ENCODE measurements at regions not wholly inside any gene's neighbourhood (a gene's known extent, or its start where the extent isn't known, plus 50 kb on each side); places are given as distances from the start of the nearest gene placed in this dataset.

DNA sequence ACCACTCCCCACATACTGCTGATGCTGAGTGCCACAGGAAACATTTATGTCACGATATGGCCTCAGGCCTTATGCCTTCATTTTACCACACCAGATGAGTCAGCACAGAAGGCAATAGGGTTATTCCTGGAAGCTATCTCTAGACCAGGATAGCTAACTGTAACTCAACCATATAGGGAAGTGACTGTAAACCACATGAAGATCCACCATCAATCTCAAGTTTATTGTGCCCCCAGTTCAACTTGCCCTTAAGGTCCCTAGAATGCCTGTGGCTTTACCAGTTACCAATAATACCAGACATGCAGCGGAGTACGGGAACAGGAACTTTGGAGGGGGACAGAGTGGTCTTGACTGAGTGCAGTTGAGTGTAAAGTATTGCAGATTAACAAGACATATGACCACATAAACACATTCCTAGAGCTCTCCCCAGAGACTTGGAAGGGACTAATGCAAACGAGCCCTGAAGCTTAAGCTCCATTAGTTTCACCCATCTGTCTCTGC, 180.9 kb downstream of the KIF18A start:
- CTCF ChIA-PET = no interaction called here

DNA sequence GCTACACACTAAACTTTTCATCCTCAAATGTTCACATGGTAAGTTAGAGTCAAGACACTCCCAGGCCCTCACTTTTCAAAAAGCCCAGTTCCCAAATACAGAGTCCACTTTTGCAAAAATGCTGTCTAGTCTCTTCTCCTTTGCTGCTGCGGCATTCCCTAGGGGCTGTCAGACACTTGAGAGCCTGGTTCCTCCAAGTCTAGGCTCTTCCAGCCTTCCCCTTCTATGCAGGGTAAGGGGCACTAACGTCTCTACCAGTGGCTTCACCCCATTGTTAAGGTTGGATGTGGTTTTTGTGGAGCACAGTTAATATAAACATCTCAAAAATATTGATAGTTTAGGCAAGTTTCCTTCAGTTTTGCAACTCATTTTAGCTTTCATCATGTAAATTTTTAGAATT, 181.5 kb downstream of the KIF18A start:
- DNase-seq (ENCODE audit: extremely low spot score) = no peak
- TF ChIP-seq BHLHE40 (IDR thresholded peaks at IDR 0.05; ENCODE audit: borderline replicate concordance) (no peak), SP1 (IDR thresholded peaks at IDR 0.05) (no peak), ARNT (IDR thresholded peaks at IDR 0.05) (no peak), FOXM1 (IDR thresholded peaks at IDR 0.05; ENCODE audit: borderline replicate concordance) (no peak), ZNF384 (IDR thresholded peaks at IDR 0.05) (no peak), LEF1 (IDR thresholded peaks at IDR 0.05; ENCODE audit: borderline replicate concordance) (no peak), CTBP1 (IDR thresholded peaks at IDR 0.05; ENCODE audit: borderline replicate concordance) (no peak), HDGF (IDR thresholded peaks at IDR 0.05; ENCODE audit: borderline replicate concordance) (no peak)
- TF ChIP-seq, protein P1, sequence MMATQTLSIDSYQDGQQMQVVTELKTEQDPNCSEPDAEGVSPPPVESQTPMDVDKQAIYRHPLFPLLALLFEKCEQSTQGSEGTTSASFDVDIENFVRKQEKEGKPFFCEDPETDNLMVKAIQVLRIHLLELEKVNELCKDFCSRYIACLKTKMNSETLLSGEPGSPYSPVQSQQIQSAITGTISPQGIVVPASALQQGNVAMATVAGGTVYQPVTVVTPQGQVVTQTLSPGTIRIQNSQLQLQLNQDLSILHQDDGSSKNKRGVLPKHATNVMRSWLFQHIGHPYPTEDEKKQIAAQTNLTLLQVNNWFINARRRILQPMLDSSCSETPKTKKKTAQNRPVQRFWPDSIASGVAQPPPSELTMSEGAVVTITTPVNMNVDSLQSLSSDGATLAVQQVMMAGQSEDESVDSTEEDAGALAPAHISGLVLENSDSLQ (IDR thresholded peaks at IDR 0.05) = no peak
- ChIA-PET POLR2A (interaction anchor here (0.5 kb wide), 1 partner anchor 16 kb away, joined by 3 read pairs; no protein-coding TSS in a partner anchor), CTCF (no interaction called here)

More for the DNA sequence above, 180.9 kb downstream of the KIF18A start:
- TF ChIP-seq SUZ12 (IDR thresholded peaks at IDR 0.05) = no peak
- no peak for TF ChIP-seq BHLHE40 (IDR thresholded peaks at IDR 0.05; ENCODE audit: borderline replicate concordance)
- TF ChIP-seq FOXA1 (IDR thresholded peaks at IDR 0.05) = no peak
- TF ChIP-seq HDGF (IDR thresholded peaks at IDR 0.05; ENCODE audit: borderline replicate concordance) = no peak
- no peak for TF ChIP-seq ELF4 (IDR thresholded peaks at IDR 0.05)
- TF ChIP-seq ARNT (IDR thresholded peaks at IDR 0.05) = no peak
- TF ChIP-seq CTBP1 (IDR thresholded peaks at IDR 0.05; ENCODE audit: borderline replicate concordance) = no peak
- TF ChIP-seq FOXK2 (IDR thresholded peaks at IDR 0.05) = no peak
- TF ChIP-seq TARDBP (IDR thresholded peaks at IDR 0.05) = no peak
- no peak for TF ChIP-seq SP1 (IDR thresholded peaks at IDR 0.05)
- no peak for TF ChIP-seq LEF1 (IDR thresholded peaks at IDR 0.05; ENCODE audit: borderline replicate concordance)
- TF ChIP-seq, protein P1 (IDR thresholded peaks at IDR 0.05) = no peak
- no peak for TF ChIP-seq ZNF384 (IDR thresholded peaks at IDR 0.05)
- no peak for TF ChIP-seq NFRKB (IDR thresholded peaks at IDR 0.05)
- no peak for TF ChIP-seq FOXM1 (IDR thresholded peaks at IDR 0.05; ENCODE audit: borderline replicate concordance)
- TF ChIP-seq L3MBTL2 (conservative IDR thresholded peaks at IDR 0.05) = no peak
- POLR2A ChIA-PET = interaction anchor here (0.5 kb wide), 1 partner anchor 17 kb away, joined by 3 read pairs; no protein-coding TSS in a partner anchor
- DNase-seq (ENCODE audit: extremely low spot score) = no peak

DNA sequence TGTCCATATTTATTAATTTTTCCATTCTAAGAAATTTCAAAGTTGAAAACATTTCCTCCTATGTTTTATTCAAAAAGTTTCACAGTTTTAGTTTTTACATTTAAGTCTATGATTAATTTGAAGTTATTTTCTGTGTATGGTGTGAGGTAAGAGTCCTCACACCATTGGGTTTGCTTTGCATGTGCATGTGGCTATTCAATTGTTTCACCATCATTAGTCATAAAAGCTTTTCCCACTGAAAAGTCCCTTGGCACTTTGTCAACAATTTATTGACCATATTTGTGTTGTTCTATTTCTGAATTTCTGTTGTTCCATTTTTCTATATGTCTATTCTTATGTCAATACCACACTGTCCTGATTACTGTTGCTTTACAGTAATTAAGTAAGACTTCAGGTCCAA, 186.5 kb downstream of the KIF18A start:
- no peak for DNase-seq (ENCODE audit: extremely low spot score)
- no peak for TF ChIP-seq BHLHE40 (IDR thresholded peaks at IDR 0.05; ENCODE audit: borderline replicate concordance)
- ChIA-PET CTCF (no interaction called here), POLR2A (no interaction called here)

DNA sequence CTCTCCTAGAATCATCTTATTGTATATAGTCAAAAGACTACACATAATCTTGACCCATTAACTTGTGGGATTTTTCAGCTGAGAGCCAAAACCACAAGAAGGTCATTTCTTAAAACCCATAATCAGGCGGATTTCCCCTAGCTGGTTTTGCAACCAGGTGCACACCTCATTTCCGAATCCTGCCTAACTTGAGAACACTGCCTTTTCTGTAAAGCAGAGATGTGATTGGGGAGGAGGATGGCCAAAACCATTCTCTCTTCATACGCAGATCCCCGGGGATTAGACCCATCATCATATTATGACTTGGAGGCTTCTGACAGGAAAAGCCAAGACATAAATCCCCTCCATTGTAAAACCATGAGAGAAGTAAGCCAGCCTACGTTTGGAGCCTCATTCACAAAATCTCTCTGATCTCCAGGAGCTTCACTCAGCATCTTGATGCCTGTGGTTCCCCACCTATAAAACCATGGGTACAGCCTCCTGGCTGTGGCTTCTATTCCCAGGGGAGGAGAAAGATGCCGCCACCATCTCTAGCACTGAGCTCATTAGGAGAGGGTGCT, 191.3 kb downstream of the KIF18A start:
- DNase-seq (ENCODE audit: extremely low spot score) = no peak
- no peak for TF ChIP-seq HDGF (IDR thresholded peaks at IDR 0.05; ENCODE audit: borderline replicate concordance)
- no peak for TF ChIP-seq LEF1 (IDR thresholded peaks at IDR 0.05; ENCODE audit: borderline replicate concordance)
- ChIA-PET POLR2A (no interaction called here), CTCF (no interaction called here)

DNA sequence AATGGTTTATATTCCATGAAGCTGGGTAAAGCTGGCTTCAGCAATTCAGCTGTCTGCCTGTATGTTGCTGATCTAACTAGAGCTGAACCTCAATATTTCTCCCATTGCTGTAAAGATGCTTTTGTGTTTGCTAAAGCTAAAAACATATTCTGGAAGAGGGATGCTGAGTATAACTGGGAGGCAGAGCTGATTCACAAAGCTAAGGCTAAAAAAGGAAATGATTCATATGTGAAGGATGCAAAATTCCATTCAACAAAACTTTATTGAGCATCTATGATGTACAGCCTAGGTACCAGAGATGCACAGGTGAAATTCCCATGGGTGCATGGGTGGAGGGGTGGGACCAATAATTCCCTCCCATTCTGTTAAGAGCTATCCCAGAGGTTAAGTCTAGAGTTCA, 193.9 kb downstream of the KIF18A start:
- DNase-seq (ENCODE audit: extremely low spot score) = no peak
- ChIA-PET POLR2A (no interaction called here), CTCF (interaction anchor here (1.1 kb wide), 1 partner anchor 215 kb away, joined by 5 read pairs; no protein-coding TSS in a partner anchor)
- TF ChIP-seq CTBP1 (IDR thresholded peaks at IDR 0.05; ENCODE audit: borderline replicate concordance) (no peak), SUZ12 (IDR thresholded peaks at IDR 0.05) (no peak), HDGF (IDR thresholded peaks at IDR 0.05; ENCODE audit: borderline replicate concordance) (no peak), FOXA1 (IDR thresholded peaks at IDR 0.05) (no peak), ZNF384 (IDR thresholded peaks at IDR 0.05) (no peak), FOXK2 (IDR thresholded peaks at IDR 0.05) (no peak), ARNT (IDR thresholded peaks at IDR 0.05) (no peak), TARDBP (IDR thresholded peaks at IDR 0.05) (no peak), FOXM1 (IDR thresholded peaks at IDR 0.05; ENCODE audit: borderline replicate concordance) (no peak), LEF1 (IDR thresholded peaks at IDR 0.05; ENCODE audit: borderline replicate concordance) (no peak), NFRKB (IDR thresholded peaks at IDR 0.05) (no peak), SP1 (IDR thresholded peaks at IDR 0.05) (no peak)
- TF ChIP-seq, protein P1 (IDR thresholded peaks at IDR 0.05) = no peak

DNA sequence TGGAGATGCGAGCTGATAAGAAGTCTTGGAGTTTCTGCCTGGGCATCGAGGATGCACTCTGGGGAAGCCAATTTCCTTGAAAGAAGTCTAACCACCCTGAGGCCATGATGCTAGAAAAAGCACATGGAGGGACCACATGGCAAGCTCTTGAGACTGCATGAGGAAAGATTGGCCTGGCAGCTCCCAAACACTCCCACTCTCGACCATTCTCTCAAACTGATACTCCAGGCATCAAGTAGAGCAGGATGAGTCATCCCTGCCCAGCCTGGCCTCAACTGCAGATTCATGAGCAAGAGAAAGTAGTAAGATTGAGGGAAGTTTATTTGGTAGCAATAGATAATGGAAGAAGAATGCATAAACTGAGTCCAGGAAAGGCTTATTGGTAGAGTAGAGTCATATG, 194.3 kb downstream of the KIF18A start:
- CTCF ChIA-PET = interaction anchor here (1.1 kb wide), 1 partner anchor 215 kb away, joined by 5 read pairs; no protein-coding TSS in a partner anchor
- DNase-seq (ENCODE audit: extremely low spot score) = no peak
- POLR2A ChIA-PET = interaction anchor here (1.2 kb wide), 1 partner anchor 9 kb away, joined by 3 read pairs; no protein-coding TSS in a partner anchor
- no peak for TF ChIP-seq CTBP1 (IDR thresholded peaks at IDR 0.05; ENCODE audit: borderline replicate concordance)
- TF ChIP-seq SUZ12 (IDR thresholded peaks at IDR 0.05) = no peak
- TF ChIP-seq NFRKB (IDR thresholded peaks at IDR 0.05) = no peak
- no peak for TF ChIP-seq ARNT (IDR thresholded peaks at IDR 0.05)

DNA sequence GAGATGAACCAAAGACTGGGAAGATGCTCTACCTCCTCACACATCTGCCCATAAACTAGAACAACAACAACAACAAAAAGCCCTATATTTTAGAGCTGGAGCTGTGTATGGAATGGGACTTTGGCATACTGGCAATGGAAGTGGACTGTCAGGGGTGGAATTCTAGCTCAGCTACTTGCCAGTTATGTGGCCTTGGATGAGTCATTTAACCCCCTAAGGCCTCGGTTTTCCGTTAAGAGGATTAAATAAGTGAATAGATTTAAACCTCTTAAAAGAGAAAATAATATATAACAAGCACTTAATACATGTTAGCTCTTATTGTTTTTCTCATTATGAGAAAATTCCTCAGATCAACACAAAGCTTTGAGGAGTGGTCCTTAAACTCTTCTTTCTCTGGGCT, 195.0 kb downstream of the KIF18A start:
- POLR2A ChIA-PET = interaction anchor here (1.2 kb wide), 1 partner anchor 9 kb away, joined by 3 read pairs; no protein-coding TSS in a partner anchor
- TF ChIP-seq ARNT (IDR thresholded peaks at IDR 0.05) (no peak), ZNF384 (IDR thresholded peaks at IDR 0.05) (no peak), HDGF (IDR thresholded peaks at IDR 0.05; ENCODE audit: borderline replicate concordance) (no peak), FOXK2 (IDR thresholded peaks at IDR 0.05) (no peak), FOXM1 (IDR thresholded peaks at IDR 0.05; ENCODE audit: borderline replicate concordance) (no peak)
- no peak for DNase-seq (ENCODE audit: extremely low spot score)
- CTCF ChIA-PET = no interaction called here
